HCT116 (cell line): ENCODE measurements at regions not wholly inside any gene's neighbourhood (a gene's known extent, or its start where the extent isn't known, plus 50 kb on each side); places are given as distances from the start of the nearest gene placed in this dataset.

Source experiments
- ATAC-seq: fragments of 200-7000 bp; cut with Tn5 transposase; 2 replicates; pipeline ENCODE4 v1.9.1; 2020; ENCODE audit warnings: mild to moderate bottlenecking, moderate library complexity
- BruUV-seq: library from RNA; stranded (reverse); fragments of 400-500 nt; replicated peaks from 2 replicates; lab custom pipeline; 2021; lab: Mats Ljungman, UMichigan
- CTCF ChIA-PET: fragments of 300-600 bp; sonication (Branson Sonifier 250); formaldehyde crosslinking; loops from one replicate; lab custom pipeline; 2021; ENCODE audit warnings: antibody characterized with exemption; lab: Charles Lee
- POLR2A ChIA-PET: fragments of 300-600, 350-600 bp; sonication (Branson Sonifier 250); formaldehyde crosslinking; loops from one replicate; lab custom pipeline; 2021; ENCODE audit warnings: antibody characterized with exemption; lab: Charles Lee
- RAD21 ChIA-PET, 2 experiments: fragments of 300-600 bp; sonication (Branson Sonifier 250); formaldehyde crosslinking; loops; one replicate each; lab custom pipeline; 2023; ENCODE audit warnings: low total read pairs in 2 of 2; ENCODE audit not compliant: uncharacterized antibody in 2 of 2, unreplicated experiment in 2 of 2, low non-redundant PET in 1 of 2; lab: Charles Lee
- DNase-seq: peaks from one replicate; pipeline ENCODE4 v3.0.0-alpha.2; 2010; ENCODE audit warnings: low read depth, low spot score
- H2AFZ ChIP-seq: fragments of 200-600 bp; shearing (Covaris generic), sonication (generic); 2 replicates; pipeline ENCODE4 v1.6.1; 2017; ENCODE audit warnings: low read depth, mixed run types, mixed read lengths, antibody characterized with exemption, low read length; ENCODE audit not compliant: poor library complexity, severe bottlenecking
- H3K27ac ChIP-seq: 2 replicates; pipeline ENCODE4 v1.5.1; 2012; ENCODE audit warnings: low read depth, low read length
- H3K27me3 ChIP-seq: fragments of 200-600 bp; sonication (generic); 2 replicates; pipeline ENCODE4 v1.6.1; 2016; ENCODE audit warnings: mixed run types, low read length, mixed read lengths; ENCODE audit not compliant: insufficient read depth
- H3K36me3 ChIP-seq, 2 experiments: fragments of 200-500 bp in 1 of 2; fragments of 200-600 bp in 1 of 2; sonication (Bioruptor generic) in 1 of 2; sonication (generic) in 1 of 2; 2 replicates each; pipeline versions ENCODE4 v1.5.1 to v1.6.1; 2014 to 2016; ENCODE audit warnings: low read length in 2 of 2, inconsistent platforms in 1 of 2, mixed read lengths in 1 of 2, mixed run types in 1 of 2; ENCODE audit not compliant: insufficient read depth in 2 of 2, control insufficient read depth in 1 of 2
- H3K4me1 ChIP-seq, 2 experiments: fragments of 200-600 bp in 1 of 2; sonication (generic) in 1 of 2; 2 replicates each; pipeline versions ENCODE4 v1.5.1 to v1.6.1; 2012 to 2017; ENCODE audit warnings: low read length in 2 of 2, inconsistent platforms in 1 of 2, mild to moderate bottlenecking in 1 of 2, mixed read lengths in 1 of 2, mixed run types in 1 of 2, moderate library complexity in 1 of 2; ENCODE audit not compliant: insufficient read depth in 2 of 2, control insufficient read depth in 1 of 2
- H3K4me2 ChIP-seq: fragments of 200-600 bp; sonication (generic); 2 replicates; pipeline ENCODE4 v1.6.1; 2017; ENCODE audit warnings: mixed run types, low read length, mixed read lengths
- H3K4me3 ChIP-seq, 2 experiments: fragments of 200-600 bp in 1 of 2; sonication (generic) in 1 of 2; replicated peaks in 1 of 2; 2 replicates each; pipeline ENCODE4 v1.5.1; 2011 to 2016; ENCODE audit warnings: low read length in 2 of 2, control low read depth in 1 of 2, low read depth in 1 of 2, mild to moderate bottlenecking in 1 of 2, mixed read lengths in 1 of 2, mixed run types in 1 of 2
- H3K79me2 ChIP-seq: fragments of 200-600 bp; sonication (generic); 2 replicates; pipeline ENCODE4 v1.6.1; 2017; ENCODE audit warnings: mild to moderate bottlenecking, mixed run types, low read length, moderate library complexity, mixed read lengths; ENCODE audit not compliant: insufficient read depth
- H3K9ac ChIP-seq: fragments of 200-600 bp; sonication (generic); 2 replicates; pipeline ENCODE4 v1.6.1; 2016; ENCODE audit warnings: low read length, mixed read lengths
- H3K9me2 ChIP-seq: fragments of 200-600 bp; sonication (generic), shearing (Covaris generic); 2 replicates; pipeline ENCODE4 v1.6.1; 2017; ENCODE audit warnings: mixed run types, mild to moderate bottlenecking, moderate library complexity; ENCODE audit not compliant: insufficient read depth
- H3K9me3 ChIP-seq, 2 experiments: fragments of 200-500 bp in 1 of 2; fragments of 200-600 bp in 1 of 2; sonication (Bioruptor generic) in 1 of 2; sonication (generic) in 1 of 2; 2 replicates each; pipeline ENCODE4 v1.6.1; 2014 to 2017; ENCODE audit warnings: low read length in 2 of 2, mixed read lengths in 2 of 2, inconsistent platforms in 1 of 2, low read depth in 1 of 2, mild to moderate bottlenecking in 1 of 2, mixed run types in 1 of 2, moderate library complexity in 1 of 2; ENCODE audit not compliant: control insufficient read depth in 1 of 2, insufficient read depth in 1 of 2
- H4K20me1 ChIP-seq: fragments of 200-600 bp; sonication (generic), shearing (Covaris generic); 2 replicates; pipeline ENCODE4 v1.6.1; 2017; ENCODE audit warnings: mixed run types, mild to moderate bottlenecking, moderate library complexity; ENCODE audit not compliant: insufficient read depth
- CBX3 ChIP-seq: IDR thresholded peaks from 2 replicates; pipeline ENCODE4 v1.6.1; 2012; ENCODE audit warnings: low read depth
- CEBPB ChIP-seq: IDR thresholded peaks from 2 replicates; pipeline ENCODE4 v1.6.1; 2012; ENCODE audit warnings: low read depth
- CTCF ChIP-seq, 3 experiments: fragments of 200-600 bp in 1 of 3; sonication (generic) in 1 of 3; IDR thresholded peaks in 2 of 3; conservative IDR thresholded peaks in 1 of 3; 2 replicates each; pipeline ENCODE4 v1.5.1; 2012 to 2017; ENCODE audit warnings: low read depth in 2 of 3, low read length in 2 of 3, antibody characterized with exemption in 1 of 3, borderline replicate concordance in 1 of 3, control low read depth in 1 of 3, mild to moderate bottlenecking in 1 of 3, mixed read lengths in 1 of 3, mixed run types in 1 of 3, moderate library complexity in 1 of 3; ENCODE audit not compliant: insufficient read depth in 1 of 3
- EGR1 ChIP-seq: IDR thresholded peaks from 2 replicates; pipeline ENCODE4 v1.6.1; 2012; ENCODE audit warnings: low read depth
- EZH2phosphoT487 ChIP-seq: fragments of 200-600 bp; IDR thresholded peaks from 2 replicates; pipeline ENCODE4 v1.6.1; 2018; ENCODE audit warnings: antibody characterized with exemption, borderline replicate concordance
- FOSL1 ChIP-seq: IDR thresholded peaks from 2 replicates; pipeline ENCODE4 v1.6.1; 2012; ENCODE audit warnings: low read depth
- JUND ChIP-seq: IDR thresholded peaks from 2 replicates; pipeline ENCODE4 v1.6.1; 2012
- RAD21 ChIP-seq: IDR thresholded peaks from 2 replicates; pipeline ENCODE4 v1.6.1; 2012; ENCODE audit warnings: low read depth, mild to moderate bottlenecking
- REST ChIP-seq: IDR thresholded peaks from 2 replicates; pipeline ENCODE4 v1.6.1; 2012; ENCODE audit warnings: low read depth
- SIN3A ChIP-seq: IDR thresholded peaks from 2 replicates; pipeline ENCODE4 v1.6.1; 2012; ENCODE audit warnings: low read depth
- YY1 ChIP-seq: IDR thresholded peaks from 2 replicates; pipeline ENCODE4 v1.6.1; 2011; ENCODE audit warnings: low read length, low read depth, moderate library complexity, mild to moderate bottlenecking; ENCODE audit not compliant: insufficient replicate concordance; ENCODE audit errors: extremely low read depth
- ZBTB33 ChIP-seq: IDR thresholded peaks from 2 replicates; pipeline ENCODE4 v1.6.1; 2011; ENCODE audit warnings: mild to moderate bottlenecking, low read length, moderate library complexity; ENCODE audit not compliant: insufficient replicate concordance; ENCODE audit errors: extremely low read depth
- intact Hi-C: fragments of 100-400 bp; cut with micrococcal nuclease; formaldehyde crosslinking; loops from 2 replicates; pipeline ENCODE4 v1.10.0; 2022

GRCh38 chr20:59421089-59421488, 120.7 kb downstream of the EDN3 start:
- peaks cover 42% of the 10 kb centered on the region for H3K27me3 ChIP-seq
- TF ChIP-seq RAD21 (no peak), CTCF (IDR thresholded peaks at IDR 0.05 in 2 of 3, conservative IDR thresholded peaks at IDR 0.05 in 1 of 3; ENCODE audit: borderline replicate concordance in 1 of 3, insufficient read depth in 1 of 3, low read depth in 2 of 3, low read length in 2 of 3) (no peak), REST (no peak), EGR1 (no peak), FOSL1 (no peak), EZH2phosphoT487 (no peak), CBX3 (no peak), YY1 (no peak), ZBTB33 (no peak), SIN3A (no peak), CEBPB (no peak), JUND (no peak)
- POLR2A ChIA-PET, result no interaction called here
- H3K79me2 ChIP-seq, result no peaks in the 10 kb centered on the region
- H3K9me3 ChIP-seq, result no peaks in the 10 kb centered on the region
- CTCF ChIA-PET, result interaction anchor here (0.9 to 1.5 kb wide), 3 partner anchors 8 to 17 kb away, joined by 3 to 5 read pairs (median 3); no protein-coding TSS in a partner anchor
- H2AFZ ChIP-seq, result no peak overlapping the region
- H3K4me2 ChIP-seq, result no peak overlapping the region
- BruUV-seq, result no TSS peak
- H3K4me1 ChIP-seq, result no peaks in the 10 kb centered on the region
- no peak overlapping the region for H3K27ac ChIP-seq
- DNase-seq (no peak), ATAC-seq (no peak)
- intact Hi-C loops, result no loop called here
- no peak overlapping the region for H3K4me3 ChIP-seq
- RAD21 ChIA-PET, result no interaction called here
- H4K20me1 ChIP-seq, result no peaks in the 10 kb centered on the region
- H3K9me2 ChIP-seq, result no peaks in the 10 kb centered on the region
- H3K36me3 ChIP-seq, result no peaks in the 10 kb centered on the region
- no peak overlapping the region for H3K9ac ChIP-seq
